HFF-Myc (cell line): ENCODE measurements at regions not wholly inside any gene's neighbourhood (a gene's known extent, or its start where the extent isn't known, plus 50 kb on each side); places are given as distances from the start of the nearest gene placed in this dataset.
"Not testable (repeated sequence)": the region's sequence is repeated elsewhere in the genome, so short reads cannot be mapped to it uniquely, and the experiment has no call there.

Experiments
- DNase-seq: peaks from one replicate; pipeline ENCODE4 v3.0.0-alpha.2; 2011; ENCODE audit warnings: low read depth; ENCODE audit errors: extremely low read depth
- H3K4me3 ChIP-seq: replicated peaks from 2 replicates; pipeline ENCODE4 v1.5.1; 2011; ENCODE audit warnings: low read depth, mild to moderate bottlenecking, control low read depth, low read length
- CTCF ChIP-seq: IDR thresholded peaks from 2 replicates; pipeline ENCODE4 v1.5.1; 2012; ENCODE audit warnings: mild to moderate bottlenecking, low read depth, low read length, control low read depth; ENCODE audit errors: missing control alignments

GRCh38 chr1:88579598-88579997, 104.5 kb upstream of the PKN2 start:
- DNase-seq, result no peak
- no peak for TF ChIP-seq CTCF
- no peak overlapping the region for H3K4me3 ChIP-seq

GRCh38 chr1:88581703-88582102, 102.4 kb upstream of the PKN2 start:
- H3K4me3 ChIP-seq, result no peak overlapping the region
- TF ChIP-seq CTCF, result no peak
- no peak for DNase-seq

GRCh38 chr1:88593358-88593757, 90.7 kb upstream of the PKN2 start:
- TF ChIP-seq CTCF, result no peak

GRCh38 chr1:88595355-88596002, 88.6 kb upstream of the PKN2 start:
- no peak overlapping the region for H3K4me3 ChIP-seq
- DNase-seq, result peak; percentile 43

More at GRCh38 chr1:88593358-88593757, 90.7 kb upstream of the PKN2 start:
- no peak for DNase-seq
- H3K4me3 ChIP-seq, result no peak overlapping the region

GRCh38 chr1:88597973-88598372, 86.1 kb upstream of the PKN2 start:
- DNase-seq, H3K4me3 ChIP-seq: not testable (repeated sequence)

More at GRCh38 chr1:88595355-88596002, 88.6 kb upstream of the PKN2 start:
- peak; percentile 19 for TF ChIP-seq CTCF

GRCh38 chr1:88608139-88608943, 75.7 kb upstream of the PKN2 start:
- peak; percentile 17 for DNase-seq

More at GRCh38 chr1:88608139-88608943, 75.7 kb upstream of the PKN2 start:
- TF ChIP-seq CTCF, result peak; percentile 50
- H3K4me3 ChIP-seq, result no peak overlapping the region
